Mesenchymal stem cell (in vitro differentiated cells and primary cell): ENCODE measurements at regions not wholly inside any gene's neighbourhood (a gene's known extent, or its start where the extent isn't known, plus 50 kb on each side); places are given as distances from the start of the nearest gene placed in this dataset.

Experiments
- DNase-seq: peaks from one replicate; pipeline ENCODE4 v3.0.0-alpha.2; 2013
- H2AFZ ChIP-seq: one replicate; pipeline ENCODE4 v1.6.1; 2013; ENCODE audit warnings: low read depth, mild to moderate bottlenecking, control low read depth, inconsistent platforms, low read length, moderate library complexity
- H2AK5ac ChIP-seq: 2 replicates; pipeline ENCODE4 v1.6.1; 2013; ENCODE audit warnings: low read length, moderate library complexity, mild to moderate bottlenecking, inconsistent platforms; ENCODE audit not compliant: severe bottlenecking
- H2BK120ac ChIP-seq: one replicate; pipeline ENCODE4 v1.6.1; 2013; ENCODE audit warnings: low read depth, mild to moderate bottlenecking, inconsistent platforms, low read length, moderate library complexity
- H2BK12ac ChIP-seq, 2 experiments: one replicate each; pipeline ENCODE4 v1.6.1; 2013; ENCODE audit warnings: inconsistent platforms in 2 of 2, low read length in 2 of 2, mild to moderate bottlenecking in 2 of 2, moderate library complexity in 2 of 2, control low read depth in 1 of 2
- H2BK15ac ChIP-seq: one replicate; pipeline ENCODE4 v1.6.1; 2013; ENCODE audit warnings: mild to moderate bottlenecking, low read depth, inconsistent platforms; ENCODE audit not compliant: poor library complexity, severe bottlenecking
- H2BK5ac ChIP-seq: 2 replicates; pipeline ENCODE4 v1.6.1; 2013; ENCODE audit warnings: low read depth, mild to moderate bottlenecking, low read length, control low read depth, inconsistent platforms; ENCODE audit not compliant: poor library complexity, severe bottlenecking
- H3K14ac ChIP-seq, 2 experiments: one replicate each; pipeline ENCODE4 v1.6.1; 2013; ENCODE audit warnings: inconsistent platforms in 2 of 2, low read length in 2 of 2, control low read depth in 1 of 2, mild to moderate bottlenecking in 1 of 2, moderate library complexity in 1 of 2
- H3K18ac ChIP-seq, 2 experiments: one replicate each; pipeline ENCODE4 v1.6.1; 2013; ENCODE audit warnings: inconsistent platforms in 2 of 2, low read length in 2 of 2, control low read depth in 1 of 2, low read depth in 1 of 2, mild to moderate bottlenecking in 1 of 2
- H3K23ac ChIP-seq, 2 experiments: one replicate each; pipeline ENCODE4 v1.6.1; 2013; ENCODE audit warnings: inconsistent platforms in 2 of 2, low read length in 2 of 2, mild to moderate bottlenecking in 2 of 2, moderate library complexity in 2 of 2, control low read depth in 1 of 2
- H3K27ac ChIP-seq: 2 replicates; pipeline ENCODE4 v1.5.1; 2013; ENCODE audit warnings: mild to moderate bottlenecking, moderate library complexity, low read length, control low read depth, inconsistent platforms; ENCODE audit not compliant: poor library complexity, severe bottlenecking
- H3K27me3 ChIP-seq, 2 experiments: 2 replicates each; pipeline versions ENCODE4 v1.6.1 to v1.7.0; 2013; ENCODE audit warnings: low read length in 2 of 2, mild to moderate bottlenecking in 2 of 2, moderate library complexity in 2 of 2, control low read depth in 1 of 2, inconsistent platforms in 1 of 2; ENCODE audit not compliant: control insufficient read depth in 1 of 2, insufficient read depth in 1 of 2
- H3K36me3 ChIP-seq, 2 experiments: 2 replicates each; pipeline versions ENCODE4 v1.6.1 to v1.7.0; 2013; ENCODE audit warnings: low read length in 2 of 2, control low read depth in 1 of 2, inconsistent platforms in 1 of 2, low read depth in 1 of 2, mild to moderate bottlenecking in 1 of 2; ENCODE audit not compliant: insufficient read depth in 2 of 2, control insufficient read depth in 1 of 2
- H3K4ac ChIP-seq, 2 experiments: one replicate each; pipeline ENCODE4 v1.6.1; 2013; ENCODE audit warnings: inconsistent platforms in 2 of 2, low read length in 2 of 2, mild to moderate bottlenecking in 2 of 2, moderate library complexity in 2 of 2, control low read depth in 1 of 2, low read depth in 1 of 2
- H3K4me1 ChIP-seq: 2 replicates; pipeline ENCODE4 v1.6.1; 2013; ENCODE audit warnings: low read depth, low read length, control low read depth; ENCODE audit not compliant: control insufficient read depth, insufficient read depth
- H3K4me2 ChIP-seq: 2 replicates; pipeline ENCODE4 v1.6.1; 2013; ENCODE audit warnings: low read length, mild to moderate bottlenecking, inconsistent platforms; ENCODE audit not compliant: poor library complexity, severe bottlenecking
- H3K4me3 ChIP-seq, 2 experiments: 2 replicates each; pipeline versions ENCODE4 v1.5.1 to v1.7.0; 2013; ENCODE audit warnings: low read length in 2 of 2, mild to moderate bottlenecking in 2 of 2, control low read depth in 1 of 2, low read depth in 1 of 2; ENCODE audit not compliant: insufficient read depth in 1 of 2
- H3K79me1 ChIP-seq: replicated peaks from 2 replicates; pipeline ENCODE4 v1.6.1; 2013; ENCODE audit warnings: mild to moderate bottlenecking, control low read depth, low read length, inconsistent platforms; ENCODE audit not compliant: poor library complexity, severe bottlenecking
- H3K9ac ChIP-seq: 2 replicates; pipeline ENCODE4 v1.7.0; 2013; ENCODE audit warnings: mild to moderate bottlenecking, low read length, moderate library complexity
- H3K9me3 ChIP-seq: 2 replicates; pipeline ENCODE4 v1.7.0; 2013; ENCODE audit warnings: mild to moderate bottlenecking, low read length; ENCODE audit not compliant: control insufficient read depth
- H4K8ac ChIP-seq: one replicate; pipeline ENCODE4 v1.6.1; 2013; ENCODE audit warnings: inconsistent platforms, mild to moderate bottlenecking, low read length, moderate library complexity
- H4K91ac ChIP-seq: one replicate; pipeline ENCODE4 v1.6.1; 2013; ENCODE audit warnings: mild to moderate bottlenecking, low read length, inconsistent platforms
- WGBS: methylation state at CpG from one replicate; pipeline ENCODE4 v1.1.7; 2013; ENCODE audit warnings: mixed read lengths; 5-methylcytosine and 5-hydroxymethylcytosine counted together

DNA sequence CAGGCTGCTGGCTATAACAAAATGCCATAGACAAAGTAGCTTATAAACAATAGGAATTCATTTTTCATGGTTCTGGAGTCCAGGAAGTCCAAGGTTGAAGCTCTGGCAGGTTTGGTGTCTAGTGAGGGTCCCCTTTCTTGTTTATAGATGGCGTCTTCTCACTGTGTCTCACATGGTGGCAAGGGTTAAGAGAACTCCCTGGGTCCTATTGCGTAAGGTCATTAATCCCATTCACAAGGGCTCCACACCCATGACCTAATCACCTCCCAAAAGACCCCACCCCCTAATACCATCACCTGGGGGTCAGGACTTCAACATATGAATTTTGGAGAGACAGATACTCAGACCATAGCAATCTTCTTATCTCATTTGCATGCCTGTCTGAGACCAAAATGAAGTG is 108.9 kb upstream of the USP25 start:
- H3K9ac ChIP-seq: no peak overlapping the region
- H3K9me3 ChIP-seq: no peaks in the 10 kb centered on the region
- 93% methylated on average over 2 of the region's 2 CpGs for WGBS
- no peak overlapping the region for H3K4ac ChIP-seq
- H2BK15ac ChIP-seq: no peak overlapping the region
- H4K91ac ChIP-seq: no peak overlapping the region
- DNase-seq: no peak
- H2AK5ac ChIP-seq: no peak overlapping the region
- no peaks in the 10 kb centered on the region for H3K79me1 ChIP-seq
- no peak overlapping the region for H3K18ac ChIP-seq
- H3K23ac ChIP-seq: no peak overlapping the region
- no peak overlapping the region for H2BK12ac ChIP-seq
- no peak overlapping the region for H3K27ac ChIP-seq
- no peak overlapping the region for H3K4me3 ChIP-seq
- H2AFZ ChIP-seq: no peak overlapping the region
- no peaks in the 10 kb centered on the region for H3K4me1 ChIP-seq
- H2BK120ac ChIP-seq: no peak overlapping the region
- H3K14ac ChIP-seq: no peak overlapping the region
- H2BK5ac ChIP-seq: no peak overlapping the region
- H3K4me2 ChIP-seq: no peak overlapping the region
- H3K27me3 ChIP-seq: no peaks in the 10 kb centered on the region
- no peak overlapping the region for H4K8ac ChIP-seq
- H3K36me3 ChIP-seq: no peaks in the 10 kb centered on the region

DNA sequence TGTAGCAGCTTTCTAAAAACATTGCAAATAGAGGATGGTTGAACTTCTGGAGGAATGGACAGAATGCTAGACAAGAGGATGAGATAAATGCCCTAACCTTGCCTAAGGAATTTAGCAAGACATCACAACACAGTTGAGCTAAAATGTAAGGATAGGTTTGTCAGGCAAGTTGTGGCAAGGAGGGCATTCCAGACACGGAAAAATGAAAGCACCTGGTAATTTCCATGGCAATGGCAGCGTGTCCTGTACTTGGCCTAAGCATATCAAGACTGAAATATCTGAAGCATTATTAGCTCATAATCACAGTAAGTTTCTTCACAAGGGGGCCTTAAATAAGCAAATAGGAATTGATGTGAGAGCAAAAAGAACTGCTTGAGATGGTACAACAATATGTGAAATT is 105.1 kb upstream of the USP25 start:
- Histone ChIP-seq H3K4ac (no peak overlapping the region), H3K79me1 (no peaks in the 10 kb centered on the region), H2BK12ac (no peak overlapping the region), H3K18ac (no peak overlapping the region), H2BK120ac (no peak overlapping the region), H2BK15ac (no peak overlapping the region), H2BK5ac (no peak overlapping the region), H2AK5ac (no peak overlapping the region), H3K27me3 (no peaks in the 10 kb centered on the region), H3K4me2 (no peak overlapping the region), H3K27ac (no peak overlapping the region), H4K91ac (no peak overlapping the region), H4K8ac (no peak overlapping the region), H3K4me3 (no peak overlapping the region), H2AFZ (no peak overlapping the region), H3K9ac (no peak overlapping the region), H3K9me3 (no peaks in the 10 kb centered on the region), H3K36me3 (no peaks in the 10 kb centered on the region), H3K23ac (no peak overlapping the region), H3K14ac (no peak overlapping the region), H3K4me1 (no peaks in the 10 kb centered on the region)
- DNase-seq: no peak
- 60% methylated on average over 1 of the region's 2 CpGs for WGBS

DNA sequence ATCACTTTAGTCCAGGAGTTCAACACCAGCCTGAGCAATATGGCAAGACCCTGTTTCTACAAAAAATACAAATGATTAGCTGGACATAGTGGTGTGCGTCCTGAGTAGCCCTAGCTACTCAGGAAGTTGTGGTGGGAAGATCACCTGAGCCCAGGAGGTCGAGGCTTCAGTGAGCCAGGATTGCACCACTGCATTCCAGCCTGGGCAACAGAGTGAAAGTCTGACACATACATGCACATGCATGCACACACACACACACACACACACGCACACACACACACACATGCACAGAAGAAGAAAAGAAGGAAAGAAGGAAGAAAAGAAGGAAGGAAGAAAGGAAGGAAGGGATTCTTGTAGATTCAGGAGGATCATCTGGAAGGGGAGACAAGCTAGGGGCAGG is 104.4 kb upstream of the USP25 start:
- Histone ChIP-seq H3K4me3 (no peak overlapping the region), H2AFZ (no peak overlapping the region), H3K4ac (no peak overlapping the region), H2BK12ac (no peak overlapping the region), H3K9me3 (no peaks in the 10 kb centered on the region), H3K18ac (no peak overlapping the region), H3K36me3 (no peaks in the 10 kb centered on the region), H3K4me2 (no peak overlapping the region), H2AK5ac (no peak overlapping the region), H3K14ac (no peak overlapping the region), H4K91ac (no peak overlapping the region), H3K79me1 (no peaks in the 10 kb centered on the region), H3K23ac (no peak overlapping the region), H3K27ac (no peak overlapping the region), H4K8ac (no peak overlapping the region), H3K4me1 (no peaks in the 10 kb centered on the region), H3K27me3 (no peaks in the 10 kb centered on the region), H2BK120ac (no peak overlapping the region), H2BK15ac (no peak overlapping the region), H2BK5ac (no peak overlapping the region), H3K9ac (no peak overlapping the region)
- WGBS: no CpG with 5 or more reads among the region's 3 CpGs
- no peak for DNase-seq

DNA sequence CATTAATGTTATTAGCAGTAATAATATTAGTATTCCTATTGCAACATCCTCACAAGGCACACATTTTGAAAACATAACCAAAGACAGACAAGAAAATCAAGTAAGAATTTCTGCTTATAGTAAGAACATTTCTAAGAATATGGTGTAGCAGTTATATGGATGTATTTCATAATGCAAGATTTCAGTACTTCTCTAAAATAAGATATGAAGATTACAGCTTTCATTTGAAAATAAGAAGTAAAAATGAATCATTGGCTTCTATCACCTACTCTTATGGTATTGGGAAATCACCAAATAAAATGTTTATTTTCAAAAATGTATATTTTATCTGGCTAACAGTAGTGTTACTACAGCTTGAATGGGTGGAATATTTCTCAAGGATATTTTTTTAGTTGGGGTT is 103.8 kb upstream of the USP25 start:
- H3K36me3 ChIP-seq: no peaks in the 10 kb centered on the region
- H2BK15ac ChIP-seq: no peak overlapping the region
- H3K4ac ChIP-seq: no peak overlapping the region
- no peak overlapping the region for H3K4me2 ChIP-seq
- no peak overlapping the region for H2AK5ac ChIP-seq
- no peaks in the 10 kb centered on the region for H3K79me1 ChIP-seq
- H4K91ac ChIP-seq: no peak overlapping the region
- no peak overlapping the region for H2BK5ac ChIP-seq
- H3K27ac ChIP-seq: no peak overlapping the region
- DNase-seq: no peak
- no peak overlapping the region for H3K23ac ChIP-seq
- no peak overlapping the region for H2BK12ac ChIP-seq
- H3K9ac ChIP-seq: no peak overlapping the region
- H3K27me3 ChIP-seq: no peaks in the 10 kb centered on the region
- H3K4me3 ChIP-seq: no peak overlapping the region
- H3K18ac ChIP-seq: no peak overlapping the region
- H3K14ac ChIP-seq: no peak overlapping the region
- no peaks in the 10 kb centered on the region for H3K9me3 ChIP-seq
- no peak overlapping the region for H2BK120ac ChIP-seq
- no peak overlapping the region for H2AFZ ChIP-seq
- no peak overlapping the region for H4K8ac ChIP-seq
- H3K4me1 ChIP-seq: no peaks in the 10 kb centered on the region
